ENCODE measurements at regions not wholly inside any gene's neighbourhood (a gene's known extent, or its start where the extent isn't known, plus 50 kb on each side); places are given as distances from the start of the nearest gene placed in this dataset.
A peak's percentile ranks its signal among the peaks of the same experiment; 100 is the strongest.

DNA sequence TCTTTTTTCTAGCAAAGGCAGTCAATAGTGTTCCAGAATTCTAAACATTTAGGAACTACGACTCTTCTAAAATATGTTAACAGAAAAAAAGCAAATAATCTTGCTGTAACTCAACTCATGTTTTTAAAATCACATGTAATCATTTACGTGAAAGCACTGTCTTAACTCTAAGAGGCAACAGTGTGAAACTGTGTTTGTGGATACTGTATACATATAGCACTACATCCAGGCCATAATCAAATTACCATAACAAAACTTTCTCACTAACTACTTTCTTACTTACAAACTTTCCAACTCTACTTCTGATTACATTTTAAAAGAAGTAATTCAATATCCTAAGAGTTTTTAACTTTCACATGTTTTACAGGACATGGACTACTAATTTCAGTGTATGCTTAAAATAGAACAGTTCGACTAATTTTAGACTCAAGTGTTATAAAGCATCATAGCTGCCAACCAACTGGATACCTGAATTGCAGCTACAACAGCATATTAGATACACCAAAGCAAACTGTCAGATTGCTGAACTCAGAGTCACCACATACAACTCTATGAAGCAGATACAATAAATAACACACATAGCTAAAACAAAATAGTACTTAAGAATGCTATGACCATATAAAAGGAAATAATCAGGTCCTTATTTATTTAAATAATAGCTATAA lies 121.6 kb upstream of the BEND6 start:
- Histone ChIP-seq H3K4me1 (ENCODE audit: insufficient read depth, low read length) (no peaks in the 10 kb centered on the region), H3K4me3 (ENCODE audit: insufficient read depth, low read depth, low read length) (no peak overlapping the region), H3K9ac (ENCODE audit: low read length) (no peak overlapping the region), H3K27me3 (ENCODE audit: insufficient read depth, low read length) (no peaks in the 10 kb centered on the region), H3K9me3 (ENCODE audit: insufficient read depth, low read depth, low read length) (no peaks in the 10 kb centered on the region), H2AFZ (ENCODE audit: low read depth, low read length) (no peak overlapping the region), H3K36me3 (ENCODE audit: insufficient read depth, low read length) (no peaks in the 10 kb centered on the region), H3K27ac (ENCODE audit: low read depth, low read length) (no peak overlapping the region), H3K79me2 (ENCODE audit: insufficient read depth, low read length) (peaks cover 98% of the 10 kb centered on the region), H4K20me1 (ENCODE audit: insufficient read depth, low read length) (peaks cover 74% of the 10 kb centered on the region), H3K4me2 (ENCODE audit: low read length) (no peak overlapping the region)
- Mint-ChIP-seq H3K4me1 (ENCODE audit: low read depth, unreplicated experiment) (peaks cover 51% of the 10 kb centered on the region), H3K4me3 (ENCODE audit: unreplicated experiment) (no peak overlapping the region), H3K27ac (ENCODE audit: unreplicated experiment) (no peak overlapping the region), H3K9me3 (ENCODE audit: unreplicated experiment) (no peaks in the 10 kb centered on the region), H3K36me3 (ENCODE audit: low read depth, unreplicated experiment) (peaks cover 2% of the 10 kb centered on the region), H3K27me3 (ENCODE audit: low read depth, unreplicated experiment) (no peaks in the 10 kb centered on the region)
- FAIRE-seq (no peak), DNase-seq (ENCODE audit: low read depth) (no peak)
- no peak for TF ChIP-seq EZH2 (IDR thresholded peaks at IDR 0.05; ENCODE audit: insufficient read depth, low read length)
- TF ChIP-seq, protein P1, sequence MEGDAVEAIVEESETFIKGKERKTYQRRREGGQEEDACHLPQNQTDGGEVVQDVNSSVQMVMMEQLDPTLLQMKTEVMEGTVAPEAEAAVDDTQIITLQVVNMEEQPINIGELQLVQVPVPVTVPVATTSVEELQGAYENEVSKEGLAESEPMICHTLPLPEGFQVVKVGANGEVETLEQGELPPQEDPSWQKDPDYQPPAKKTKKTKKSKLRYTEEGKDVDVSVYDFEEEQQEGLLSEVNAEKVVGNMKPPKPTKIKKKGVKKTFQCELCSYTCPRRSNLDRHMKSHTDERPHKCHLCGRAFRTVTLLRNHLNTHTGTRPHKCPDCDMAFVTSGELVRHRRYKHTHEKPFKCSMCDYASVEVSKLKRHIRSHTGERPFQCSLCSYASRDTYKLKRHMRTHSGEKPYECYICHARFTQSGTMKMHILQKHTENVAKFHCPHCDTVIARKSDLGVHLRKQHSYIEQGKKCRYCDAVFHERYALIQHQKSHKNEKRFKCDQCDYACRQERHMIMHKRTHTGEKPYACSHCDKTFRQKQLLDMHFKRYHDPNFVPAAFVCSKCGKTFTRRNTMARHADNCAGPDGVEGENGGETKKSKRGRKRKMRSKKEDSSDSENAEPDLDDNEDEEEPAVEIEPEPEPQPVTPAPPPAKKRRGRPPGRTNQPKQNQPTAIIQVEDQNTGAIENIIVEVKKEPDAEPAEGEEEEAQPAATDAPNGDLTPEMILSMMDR (IDR thresholded peaks at IDR 0.05; ENCODE audit: insufficient read depth, low read depth, low read length): no peak

DNA sequence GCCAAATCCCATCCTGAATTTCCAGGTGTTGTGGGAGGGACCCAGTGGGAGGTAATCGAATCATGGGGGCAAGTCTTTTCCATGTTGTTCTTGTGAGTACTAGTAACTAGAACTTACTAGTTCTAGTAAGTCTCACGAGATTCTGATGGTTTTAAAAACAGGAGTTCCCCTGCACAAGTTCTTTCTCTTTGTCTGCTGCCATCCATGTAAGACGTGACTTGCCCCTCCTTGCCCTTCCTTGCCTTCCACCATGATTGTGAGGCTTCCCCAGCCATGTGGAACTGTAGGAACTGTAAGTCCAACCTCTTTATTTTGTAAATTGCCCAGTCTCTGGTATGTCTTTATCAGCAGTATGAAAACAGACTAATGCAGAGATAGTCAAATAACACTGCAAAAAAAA lies 122.7 kb upstream of the BEND6 start:
- Histone ChIP-seq H2AFZ (ENCODE audit: low read depth, low read length) (no peak overlapping the region), H3K27me3 (ENCODE audit: insufficient read depth, low read length) (no peaks in the 10 kb centered on the region), H3K4me1 (ENCODE audit: insufficient read depth, low read length) (no peaks in the 10 kb centered on the region), H3K9ac (ENCODE audit: low read length) (no peak overlapping the region), H3K4me3 (ENCODE audit: insufficient read depth, low read depth, low read length) (no peak overlapping the region), H4K20me1 (ENCODE audit: insufficient read depth, low read length) (peaks cover 74% of the 10 kb centered on the region), H3K9me3 (ENCODE audit: insufficient read depth, low read depth, low read length) (no peaks in the 10 kb centered on the region), H3K27ac (ENCODE audit: low read depth, low read length) (no peak overlapping the region), H3K79me2 (ENCODE audit: insufficient read depth, low read length) (peaks cover 98% of the 10 kb centered on the region), H3K36me3 (ENCODE audit: insufficient read depth, low read length) (no peaks in the 10 kb centered on the region), H3K4me2 (ENCODE audit: low read length) (no peak overlapping the region)
- H3K36me3 Mint-ChIP-seq (ENCODE audit: low read depth, unreplicated experiment): peaks cover 2% of the 10 kb centered on the region
- no peak overlapping the region for H3K27ac Mint-ChIP-seq (ENCODE audit: unreplicated experiment)
- no peak for TF ChIP-seq EZH2 (IDR thresholded peaks at IDR 0.05; ENCODE audit: insufficient read depth, low read length)
- TF ChIP-seq, protein P1 (IDR thresholded peaks at IDR 0.05; ENCODE audit: insufficient read depth, low read depth, low read length): no peak
- H3K4me1 Mint-ChIP-seq (ENCODE audit: low read depth, unreplicated experiment): peaks cover 50% of the 10 kb centered on the region
- no peak overlapping the region for H3K4me3 Mint-ChIP-seq (ENCODE audit: unreplicated experiment)
- DNase-seq (ENCODE audit: low read depth): no peak
- FAIRE-seq: no peak
- no peaks in the 10 kb centered on the region for H3K27me3 Mint-ChIP-seq (ENCODE audit: low read depth, unreplicated experiment)
- H3K9me3 Mint-ChIP-seq (ENCODE audit: unreplicated experiment): no peaks in the 10 kb centered on the region

- TF ChIP-seq, protein P1 (IDR thresholded peaks at IDR 0.05; ENCODE audit: insufficient read depth, low read depth, low read length): no peak
- TF ChIP-seq EZH2 (IDR thresholded peaks at IDR 0.05; ENCODE audit: insufficient read depth, low read length): no peak
- H3K36me3 ChIP-seq (ENCODE audit: insufficient read depth, low read length): no peaks in the 10 kb centered on the region
- H3K27me3 Mint-ChIP-seq (ENCODE audit: low read depth, unreplicated experiment): no peaks in the 10 kb centered on the region
- peaks cover 2% of the 10 kb centered on the region for H3K36me3 Mint-ChIP-seq (ENCODE audit: low read depth, unreplicated experiment)
- peaks cover 51% of the 10 kb centered on the region for H3K4me1 Mint-ChIP-seq (ENCODE audit: low read depth, unreplicated experiment)
- H3K27ac ChIP-seq (ENCODE audit: low read depth, low read length): no peak overlapping the region
- H3K9me3 ChIP-seq (ENCODE audit: insufficient read depth, low read depth, low read length): no peaks in the 10 kb centered on the region
- H4K20me1 ChIP-seq (ENCODE audit: insufficient read depth, low read length): peaks cover 81% of the 10 kb centered on the region
- H3K4me3 Mint-ChIP-seq (ENCODE audit: unreplicated experiment): peak overlapping the region; percentile 23
- no peak overlapping the region for H2AFZ ChIP-seq (ENCODE audit: low read depth, low read length)
- no peak overlapping the region for H3K27ac Mint-ChIP-seq (ENCODE audit: unreplicated experiment)
- H3K9ac ChIP-seq (ENCODE audit: low read length): no peak overlapping the region
- no peaks in the 10 kb centered on the region for H3K27me3 ChIP-seq (ENCODE audit: insufficient read depth, low read length)
- DNase-seq (ENCODE audit: low read depth) (no peak), FAIRE-seq (no peak)
- H3K4me3 ChIP-seq (ENCODE audit: insufficient read depth, low read depth, low read length): no peak overlapping the region
- no peak overlapping the region for H3K4me2 ChIP-seq (ENCODE audit: low read length)
- peaks cover 100% of the 10 kb centered on the region for H3K79me2 ChIP-seq (ENCODE audit: insufficient read depth, low read length)
- no peaks in the 10 kb centered on the region for H3K9me3 Mint-ChIP-seq (ENCODE audit: unreplicated experiment)
- H3K4me1 ChIP-seq (ENCODE audit: insufficient read depth, low read length): no peaks in the 10 kb centered on the region
Measured at GRCh38 chr6:56831334-56831733, 123.6 kb upstream of the BEND6 start.

Data from astrocyte (in vitro differentiated cells and primary cell).